GM12892 (cell line): ENCODE measurements at regions not wholly inside any gene's neighbourhood (a gene's known extent, or its start where the extent isn't known, plus 50 kb on each side); places are given as distances from the start of the nearest gene placed in this dataset.

Source experiments
- POLR2A ChIP-seq: IDR thresholded peaks from 2 replicates; pipeline ENCODE4 v1.6.1; 2011; ENCODE audit warnings: low read depth, low read length, control low read depth
- POLR2AphosphoS5 ChIP-seq: IDR thresholded peaks from 2 replicates; pipeline ENCODE4 v1.6.1; 2011; ENCODE audit warnings: low read depth, low read length, control low read depth

DNA sequence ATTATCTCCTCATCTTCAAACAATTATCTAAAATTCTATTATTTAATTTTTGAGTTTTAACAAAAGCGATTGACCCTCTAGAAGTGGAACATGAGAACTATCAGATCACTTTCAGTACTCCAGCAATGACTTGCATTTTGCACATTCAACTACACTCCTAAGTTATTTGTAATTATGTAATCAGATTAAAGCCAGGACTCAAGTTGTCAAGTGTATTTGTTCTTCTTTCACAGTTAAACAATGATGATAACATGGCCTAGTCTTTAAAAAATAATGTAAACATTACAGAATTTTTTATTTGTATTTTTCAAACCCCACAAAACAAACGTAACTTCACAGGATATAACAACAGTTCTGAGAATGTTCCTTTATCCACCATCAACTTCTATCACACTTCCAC, 2148.9 kb upstream of the ACO1 start:
- no peak for TF ChIP-seq POLR2A
- TF ChIP-seq POLR2AphosphoS5: no peak
